Testis (tissue), 2 donors: ENCODE measurements at regions not wholly inside any gene's neighbourhood (a gene's known extent, or its start where the extent isn't known, plus 50 kb on each side); places are given as distances from the start of the nearest gene placed in this dataset.

ENCODE experiments used
- CTCF ChIP-seq, 3 experiments: fragments of 450-650 bp in 2 of 3; fragments of 200-600 bp in 1 of 3; sonication (generic) in 1 of 3; IDR thresholded peaks; one replicate each; pipeline ENCODE4 v1.5.1; 2016 to 2019; ENCODE audit warnings: antibody characterized with exemption in 3 of 3, mild to moderate bottlenecking in 2 of 3, moderate library complexity in 1 of 3
- POLR2A ChIP-seq: fragments of 450-650 bp; IDR thresholded peaks from one replicate; pipeline ENCODE4 v1.6.1; 2017; ENCODE audit warnings: antibody characterized with exemption, mild to moderate bottlenecking, moderate library complexity

- no peak for TF ChIP-seq CTCF (IDR thresholded peaks at IDR 0.05)
- TF ChIP-seq POLR2A, result no peak
Measured at GRCh38 chr6:163760860-163761259, 346.3 kb downstream of the QKI start.
